Colonic mucosa (tissue), 4 donors: ENCODE measurements at regions not wholly inside any gene's neighbourhood (a gene's known extent, or its start where the extent isn't known, plus 50 kb on each side); places are given as distances from the start of the nearest gene placed in this dataset.

ENCODE experiments used
- DNase-seq: peaks from one replicate; pipeline ENCODE4 v3.0.0-alpha.2; 2020
- H3K27ac ChIP-seq: fragments of 200-600 bp; one replicate; pipeline ENCODE4 v1.8.0; 2021
- H3K27me3 ChIP-seq: fragments of 200-600 bp; one replicate; pipeline ENCODE4 v1.8.0; 2021
- H3K36me3 ChIP-seq: fragments of 200-600 bp; one replicate; pipeline ENCODE4 v1.8.0; 2021
- H3K4me1 ChIP-seq: fragments of 200-600 bp; one replicate; pipeline ENCODE4 v1.8.0; 2021; ENCODE audit warnings: mild to moderate bottlenecking
- H3K4me3 ChIP-seq: fragments of 200-600 bp; one replicate; pipeline ENCODE4 v1.8.0; 2021
- H3K9ac ChIP-seq, 2 donors: one replicate each; pipeline ENCODE4 v1.7.0; 2013; ENCODE audit warnings: control low read depth in 2 of 2, low read depth in 2 of 2, low read length in 2 of 2
- H3K9me3 ChIP-seq: fragments of 200-600 bp; one replicate; pipeline ENCODE4 v1.8.0; 2021
- intact Hi-C: fragments of 100-400 bp; cut with DNase I; formaldehyde crosslinking; loops from one replicate; pipeline ENCODE4 v1.14.1; 2022
- TF ChIP-seq, protein P1 (sequence below): fragments of 200-600 bp; IDR thresholded peaks from one replicate; pipeline ENCODE4 v1.8.0; 2022; ENCODE audit warnings: antibody characterized with exemption, mild to moderate bottlenecking
- donor health status: healthy.
- donor health status: DM: no; HTN: no; CAD: no.
- donor health status: DM: no; HTN: no; CAD: no.

DNA sequence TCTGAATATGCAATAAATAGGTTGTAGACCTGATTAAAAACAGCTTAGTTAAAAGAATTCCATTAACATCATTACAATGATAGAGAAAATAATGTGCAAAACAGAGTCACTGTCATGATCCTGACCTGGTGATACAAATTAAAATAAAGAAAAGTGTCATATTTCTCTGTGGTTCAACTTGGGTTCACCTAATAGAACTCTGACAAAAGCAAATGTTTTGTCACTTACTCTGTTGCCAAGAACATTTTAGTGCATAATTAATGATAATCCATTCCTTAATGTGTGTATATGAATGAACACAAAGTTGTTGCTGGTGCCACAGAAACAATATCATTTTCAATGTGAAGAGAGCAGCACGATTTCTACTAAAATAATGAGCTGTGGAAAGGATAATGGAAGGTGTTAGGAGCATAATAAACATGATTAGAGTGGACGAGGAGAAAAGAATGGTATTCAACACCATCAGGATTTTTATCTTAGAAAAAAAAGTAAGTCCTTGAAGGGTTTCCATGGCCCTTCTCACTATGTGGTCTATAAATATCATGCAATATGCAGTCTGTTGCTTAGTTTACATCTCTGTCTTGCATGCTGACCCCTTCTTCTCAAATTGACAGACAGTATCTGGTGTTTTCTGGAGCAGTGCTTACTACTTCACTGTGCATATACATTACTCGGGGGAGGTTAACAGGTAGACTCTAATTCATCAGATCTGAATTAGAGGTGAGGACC is 656.6 kb upstream of the MMS22L start:
- no peak overlapping the region for H3K27ac ChIP-seq
- no peaks in the 10 kb centered on the region for H3K9me3 ChIP-seq
- no peak for DNase-seq
- no peaks in the 10 kb centered on the region for H3K36me3 ChIP-seq
- no peak overlapping the region for H3K4me3 ChIP-seq
- intact Hi-C loops, result no loop called here
- H3K4me1 ChIP-seq, result no peaks in the 10 kb centered on the region
- TF ChIP-seq, protein P1, sequence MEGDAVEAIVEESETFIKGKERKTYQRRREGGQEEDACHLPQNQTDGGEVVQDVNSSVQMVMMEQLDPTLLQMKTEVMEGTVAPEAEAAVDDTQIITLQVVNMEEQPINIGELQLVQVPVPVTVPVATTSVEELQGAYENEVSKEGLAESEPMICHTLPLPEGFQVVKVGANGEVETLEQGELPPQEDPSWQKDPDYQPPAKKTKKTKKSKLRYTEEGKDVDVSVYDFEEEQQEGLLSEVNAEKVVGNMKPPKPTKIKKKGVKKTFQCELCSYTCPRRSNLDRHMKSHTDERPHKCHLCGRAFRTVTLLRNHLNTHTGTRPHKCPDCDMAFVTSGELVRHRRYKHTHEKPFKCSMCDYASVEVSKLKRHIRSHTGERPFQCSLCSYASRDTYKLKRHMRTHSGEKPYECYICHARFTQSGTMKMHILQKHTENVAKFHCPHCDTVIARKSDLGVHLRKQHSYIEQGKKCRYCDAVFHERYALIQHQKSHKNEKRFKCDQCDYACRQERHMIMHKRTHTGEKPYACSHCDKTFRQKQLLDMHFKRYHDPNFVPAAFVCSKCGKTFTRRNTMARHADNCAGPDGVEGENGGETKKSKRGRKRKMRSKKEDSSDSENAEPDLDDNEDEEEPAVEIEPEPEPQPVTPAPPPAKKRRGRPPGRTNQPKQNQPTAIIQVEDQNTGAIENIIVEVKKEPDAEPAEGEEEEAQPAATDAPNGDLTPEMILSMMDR, result no peak
- no peak overlapping the region for H3K9ac ChIP-seq
- H3K27me3 ChIP-seq, result no peaks in the 10 kb centered on the region

DNA sequence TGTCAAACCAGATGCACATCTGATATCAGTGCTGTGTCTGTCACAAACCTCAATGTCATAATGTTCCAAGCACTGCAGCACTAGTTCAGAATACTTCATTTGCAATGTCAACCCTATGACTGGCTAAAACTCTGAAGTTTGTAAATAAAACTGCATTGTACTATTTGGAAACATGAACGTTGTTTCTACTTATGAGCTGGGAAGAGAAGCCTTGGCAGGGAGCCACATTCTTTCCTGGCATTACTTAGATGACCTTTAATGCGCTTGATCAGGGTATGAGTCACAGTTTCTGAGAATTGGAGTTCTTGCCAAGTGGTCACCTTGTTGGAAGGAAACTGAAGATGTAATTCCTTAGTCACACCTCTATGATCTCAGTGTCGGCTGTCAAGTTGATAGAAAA is 664.8 kb upstream of the MMS22L start:
- intact Hi-C loops, result no loop called here
- H3K4me3 ChIP-seq, result no peak overlapping the region
- H3K4me1 ChIP-seq, result no peaks in the 10 kb centered on the region
- no peaks in the 10 kb centered on the region for H3K9me3 ChIP-seq
- H3K36me3 ChIP-seq, result no peaks in the 10 kb centered on the region
- H3K27me3 ChIP-seq, result no peaks in the 10 kb centered on the region
- H3K27ac ChIP-seq, result no peak overlapping the region
- DNase-seq, result no peak
- TF ChIP-seq, protein P1, result no peak
- no peak overlapping the region for H3K9ac ChIP-seq

DNA sequence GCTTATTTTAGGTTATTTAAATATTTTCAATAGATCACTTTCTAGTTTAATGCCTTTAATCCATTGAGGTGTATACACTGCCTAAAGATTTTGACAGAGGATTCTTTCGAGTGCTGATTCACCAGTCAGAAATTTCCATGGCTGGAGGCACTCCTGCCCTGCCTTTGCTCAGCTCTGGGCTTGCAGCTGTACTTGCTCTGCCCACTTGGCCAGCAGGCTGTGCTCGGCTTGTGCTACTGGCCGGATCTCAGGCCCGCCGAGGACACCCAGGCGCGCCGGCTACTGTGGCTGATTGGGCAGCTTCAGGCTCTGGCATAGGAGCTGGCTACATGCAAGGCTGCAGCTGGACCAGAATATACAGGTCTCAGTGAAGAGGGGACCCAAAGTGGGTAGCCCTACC is 675.1 kb upstream of the MMS22L start:
- intact Hi-C loops, result no loop called here
- H3K9me3 ChIP-seq, result no peaks in the 10 kb centered on the region
- H3K36me3 ChIP-seq, result no peaks in the 10 kb centered on the region
- DNase-seq, result no peak
- TF ChIP-seq, protein P1, result no peak
- H3K4me1 ChIP-seq, result no peaks in the 10 kb centered on the region
- no peaks in the 10 kb centered on the region for H3K27me3 ChIP-seq
- no peak overlapping the region for H3K4me3 ChIP-seq
- no peak overlapping the region for H3K9ac ChIP-seq
- H3K27ac ChIP-seq, result no peak overlapping the region

DNA sequence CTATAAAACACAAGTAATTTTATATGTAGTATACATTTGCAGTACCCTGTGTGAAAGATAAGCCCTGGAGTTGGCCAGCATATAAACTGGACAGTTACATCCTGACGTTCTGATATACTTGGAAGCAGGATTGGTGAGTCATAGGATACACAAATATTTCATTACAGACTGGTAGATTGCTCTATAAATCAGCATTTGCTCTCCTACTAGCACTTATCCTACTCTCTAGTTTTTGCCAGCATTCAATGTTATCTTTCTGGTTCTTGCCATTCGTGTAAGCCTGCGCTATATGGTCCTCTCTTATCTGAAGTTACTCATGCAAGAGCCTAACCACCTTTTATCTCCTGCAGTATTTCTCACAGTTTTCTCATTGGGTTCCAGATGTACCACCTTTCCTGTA is 680.2 kb upstream of the MMS22L start:
- DNase-seq, result no peak
- H3K27ac ChIP-seq, result no peak overlapping the region
- TF ChIP-seq, protein P1, result no peak
- H3K9ac ChIP-seq, result no peak overlapping the region
- no peaks in the 10 kb centered on the region for H3K27me3 ChIP-seq
- H3K9me3 ChIP-seq, result no peaks in the 10 kb centered on the region
- no peaks in the 10 kb centered on the region for H3K4me1 ChIP-seq
- H3K4me3 ChIP-seq, result no peak overlapping the region
- intact Hi-C loops, result no loop called here
- H3K36me3 ChIP-seq, result no peaks in the 10 kb centered on the region

DNA sequence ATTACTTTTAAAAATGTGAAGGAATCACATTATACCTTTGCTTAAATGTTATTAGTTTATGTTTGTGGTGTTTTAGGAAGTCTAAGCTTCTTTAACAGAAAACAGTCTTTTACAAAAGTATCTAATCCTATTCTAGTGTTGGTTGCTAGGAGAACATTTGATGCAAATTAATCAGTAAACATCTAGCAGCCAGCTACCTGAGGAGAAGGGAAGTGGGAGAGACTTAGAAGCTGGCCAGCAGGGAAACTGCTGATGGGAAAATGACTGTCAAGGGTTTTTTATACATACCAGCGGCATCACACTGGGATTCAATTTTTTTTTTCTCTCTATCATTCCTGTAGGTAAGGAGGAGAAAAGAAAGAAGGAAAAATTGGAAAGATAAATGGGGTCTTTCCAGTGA is 686.0 kb upstream of the MMS22L start:
- Histone ChIP-seq H3K27me3 (no peaks in the 10 kb centered on the region), H3K4me1 (no peaks in the 10 kb centered on the region), H3K36me3 (no peaks in the 10 kb centered on the region), H3K9me3 (no peaks in the 10 kb centered on the region), H3K27ac (no peak overlapping the region), H3K4me3 (no peak overlapping the region), H3K9ac (no peak overlapping the region)
- intact Hi-C loops, result no loop called here
- TF ChIP-seq, protein P1, result no peak
- no peak for DNase-seq
